ENCODE measurements at regions not wholly inside any gene's neighbourhood (a gene's known extent, or its start where the extent isn't known, plus 50 kb on each side); places are given as distances from the start of the nearest gene placed in this dataset.

- TF ChIP-seq CEBPG (CRISPR knock-in tag; IDR thresholded peaks at IDR 0.05) (no peak), CEBPG (tag; conservative IDR thresholded peaks at IDR 0.05 in 1 of 2, IDR thresholded peaks at IDR 0.05 in 1 of 2) (no peak), ZNF77 (CRISPR knock-in tag; IDR thresholded peaks at IDR 0.05) (no peak)
- TF ChIP-seq, protein P1, sequence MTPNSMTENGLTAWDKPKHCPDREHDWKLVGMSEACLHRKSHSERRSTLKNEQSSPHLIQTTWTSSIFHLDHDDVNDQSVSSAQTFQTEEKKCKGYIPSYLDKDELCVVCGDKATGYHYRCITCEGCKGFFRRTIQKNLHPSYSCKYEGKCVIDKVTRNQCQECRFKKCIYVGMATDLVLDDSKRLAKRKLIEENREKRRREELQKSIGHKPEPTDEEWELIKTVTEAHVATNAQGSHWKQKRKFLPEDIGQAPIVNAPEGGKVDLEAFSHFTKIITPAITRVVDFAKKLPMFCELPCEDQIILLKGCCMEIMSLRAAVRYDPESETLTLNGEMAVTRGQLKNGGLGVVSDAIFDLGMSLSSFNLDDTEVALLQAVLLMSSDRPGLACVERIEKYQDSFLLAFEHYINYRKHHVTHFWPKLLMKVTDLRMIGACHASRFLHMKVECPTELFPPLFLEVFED (CRISPR knock-in tag; conservative IDR thresholded peaks at IDR 0.05), result no peak
Observed at GRCh38 chr4:11860996-11861395, 432.3 kb upstream of the HS3ST1 start (continued).

DNA sequence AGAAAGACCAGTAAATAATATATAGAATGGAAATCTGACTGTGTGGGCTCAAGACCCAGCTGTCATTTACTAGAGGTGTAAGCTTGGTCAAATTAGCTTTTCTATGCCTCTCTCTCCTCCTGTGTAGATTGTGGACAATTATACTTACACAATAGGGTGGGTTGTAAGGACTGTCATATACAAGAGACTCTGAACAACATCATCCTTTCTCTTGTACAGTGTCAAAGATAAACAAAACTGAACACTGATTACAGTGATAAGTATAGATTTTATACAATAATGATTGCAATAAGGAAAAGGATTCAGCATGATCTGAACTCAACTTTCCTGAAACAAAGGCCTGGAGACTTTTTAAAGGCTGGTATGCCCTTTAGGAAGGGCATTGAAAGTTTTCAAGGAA lies 429.2 kb upstream of the HS3ST1 start:
- FAIRE-seq (no peak), DNase-seq (ENCODE audit: extremely low read depth in 1 of 4, low spot score in 3 of 4) (no peak), ATAC-seq (no peak)
- in situ Hi-C loops (cut with MboI), result no loop called here
- Histone ChIP-seq H3K36me3 (ENCODE audit: control insufficient read depth, insufficient read depth, low read length) (no peaks in the 10 kb centered on the region), H3K4me2 (ENCODE audit: insufficient read depth, low read length) (no peak overlapping the region), H3K4me1 (replicated peaks in 1 of 2; ENCODE audit: control insufficient read depth in 2 of 2, insufficient read depth in 2 of 2, low read length in 2 of 2) (no peaks in the 10 kb centered on the region), H3K79me2 (ENCODE audit: control insufficient read depth, insufficient read depth, low read length) (no peaks in the 10 kb centered on the region), H3K27ac (ENCODE audit: extremely low read depth, low read depth, low read length) (no peak overlapping the region), H2AFZ (ENCODE audit: low read depth, low read length) (no peak overlapping the region), H3K9ac (ENCODE audit: insufficient read depth in 1 of 2, low read depth in 2 of 2, low read length in 2 of 2) (no peak overlapping the region), H4K20me1 (replicated peaks; ENCODE audit: control insufficient read depth, insufficient read depth, low read length) (no peaks in the 10 kb centered on the region), H3K27me3 (ENCODE audit: control insufficient read depth in 2 of 2, insufficient read depth in 2 of 2, low read length in 2 of 2) (no peaks in the 10 kb centered on the region), H3K9me3 (replicated peaks; ENCODE audit: control insufficient read depth, insufficient read depth, low read depth, low read length) (no peaks in the 10 kb centered on the region; the same call in 1 of the 2 replicates), H3K4me3 (no peak overlapping the region), H3K9me1 (ENCODE audit: control insufficient read depth, insufficient read depth, low read length) (no peaks in the 10 kb centered on the region)
- intact Hi-C loops (cut with micrococcal nuclease), result no loop called here
- ChIA-PET POLR2A (no interaction called here), CTCF (ENCODE audit: low intra/inter-chr PET ratio) (no interaction called here)
- no TSS peak for BruUV-seq (replicated peaks)
- TF ChIP-seq, protein P2, sequence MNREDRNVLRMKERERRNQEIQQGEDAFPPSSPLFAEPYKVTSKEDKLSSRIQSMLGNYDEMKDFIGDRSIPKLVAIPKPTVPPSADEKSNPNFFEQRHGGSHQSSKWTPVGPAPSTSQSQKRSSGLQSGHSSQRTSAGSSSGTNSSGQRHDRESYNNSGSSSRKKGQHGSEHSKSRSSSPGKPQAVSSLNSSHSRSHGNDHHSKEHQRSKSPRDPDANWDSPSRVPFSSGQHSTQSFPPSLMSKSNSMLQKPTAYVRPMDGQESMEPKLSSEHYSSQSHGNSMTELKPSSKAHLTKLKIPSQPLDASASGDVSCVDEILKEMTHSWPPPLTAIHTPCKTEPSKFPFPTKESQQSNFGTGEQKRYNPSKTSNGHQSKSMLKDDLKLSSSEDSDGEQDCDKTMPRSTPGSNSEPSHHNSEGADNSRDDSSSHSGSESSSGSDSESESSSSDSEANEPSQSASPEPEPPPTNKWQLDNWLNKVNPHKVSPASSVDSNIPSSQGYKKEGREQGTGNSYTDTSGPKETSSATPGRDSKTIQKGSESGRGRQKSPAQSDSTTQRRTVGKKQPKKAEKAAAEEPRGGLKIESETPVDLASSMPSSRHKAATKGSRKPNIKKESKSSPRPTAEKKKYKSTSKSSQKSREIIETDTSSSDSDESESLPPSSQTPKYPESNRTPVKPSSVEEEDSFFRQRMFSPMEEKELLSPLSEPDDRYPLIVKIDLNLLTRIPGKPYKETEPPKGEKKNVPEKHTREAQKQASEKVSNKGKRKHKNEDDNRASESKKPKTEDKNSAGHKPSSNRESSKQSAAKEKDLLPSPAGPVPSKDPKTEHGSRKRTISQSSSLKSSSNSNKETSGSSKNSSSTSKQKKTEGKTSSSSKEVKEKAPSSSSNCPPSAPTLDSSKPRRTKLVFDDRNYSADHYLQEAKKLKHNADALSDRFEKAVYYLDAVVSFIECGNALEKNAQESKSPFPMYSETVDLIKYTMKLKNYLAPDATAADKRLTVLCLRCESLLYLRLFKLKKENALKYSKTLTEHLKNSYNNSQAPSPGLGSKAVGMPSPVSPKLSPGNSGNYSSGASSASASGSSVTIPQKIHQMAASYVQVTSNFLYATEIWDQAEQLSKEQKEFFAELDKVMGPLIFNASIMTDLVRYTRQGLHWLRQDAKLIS (CRISPR knock-in tag; IDR thresholded peaks at IDR 0.05), result no peak
- TF ChIP-seq NUFIP1 (IDR thresholded peaks at IDR 0.05; ENCODE audit: partially characterized antibody) (no peak), MEF2D (tag; conservative IDR thresholded peaks at IDR 0.05; ENCODE audit: low read depth) (no peak), ADNP (tag; IDR thresholded peaks at IDR 0.05) (no peak), NCOA4 (IDR thresholded peaks at IDR 0.05; ENCODE audit: partially characterized antibody) (no peak), SMARCA4 (IDR thresholded peaks at IDR 0.05) (no peak), SMAD2 (IDR thresholded peaks at IDR 0.05; ENCODE audit: low read depth, low read length) (no peak)

Measured in K562 (cell line).